ENCODE measurements at regions not wholly inside any gene's neighbourhood (a gene's known extent, or its start where the extent isn't known, plus 50 kb on each side); places are given as distances from the start of the nearest gene placed in this dataset.

GRCh38 chr3:96430079-96430478, 384.3 kb upstream of the EPHA6 start:
- TF ChIP-seq CTCF (IDR thresholded peaks at IDR 0.05; ENCODE audit: low read depth, low read length), result no peak
- no peak overlapping the region for H3K4me3 ChIP-seq (ENCODE audit: low read depth, low read length)
- DNase-seq (ENCODE audit: low read depth, low spot score), result no peak
- peaks cover 9% of the 10 kb centered on the region for H3K9me3 ChIP-seq (ENCODE audit: control insufficient read depth, insufficient read depth, low read length)
- ChIA-PET CTCF (no interaction called here), POLR2A (no interaction called here)
- H3K27ac ChIP-seq (ENCODE audit: low read depth, low read length), result no peak overlapping the region
- no peaks in the 10 kb centered on the region for H3K27me3 ChIP-seq (ENCODE audit: control insufficient read depth, insufficient read depth, low read length)

GRCh38 chr3:96434651-96435050, 379.7 kb upstream of the EPHA6 start:
- CTCF ChIA-PET, result interaction anchor here (0.5 kb wide), 1 partner anchor 407 kb away, joined by 3 read pairs; no protein-coding TSS in a partner anchor
- no peak for DNase-seq (ENCODE audit: low read depth, low spot score)

GRCh38 chr3:96449346-96449745, 365.0 kb upstream of the EPHA6 start:
- no peaks in the 10 kb centered on the region for H3K27me3 ChIP-seq (ENCODE audit: control insufficient read depth, insufficient read depth, low read length)
- DNase-seq (ENCODE audit: low read depth, low spot score), result no peak
- H3K27ac ChIP-seq (ENCODE audit: low read depth, low read length), result no peak overlapping the region
- ChIA-PET POLR2A (no interaction called here), CTCF (no interaction called here)
- peaks cover 3% of the 10 kb centered on the region; the same call in 1 of the 2 replicates for H3K9me3 ChIP-seq (ENCODE audit: control insufficient read depth, insufficient read depth, low read length)
- no peak for TF ChIP-seq CTCF (IDR thresholded peaks at IDR 0.05; ENCODE audit: low read depth, low read length)
- no peak overlapping the region for H3K4me3 ChIP-seq (ENCODE audit: low read depth, low read length)

More at GRCh38 chr3:96434651-96435050, 379.7 kb upstream of the EPHA6 start:
- no peak overlapping the region for H3K27ac ChIP-seq (ENCODE audit: low read depth, low read length)
- H3K9me3 ChIP-seq (ENCODE audit: control insufficient read depth, insufficient read depth, low read length), result peaks cover 11% of the 10 kb centered on the region
- POLR2A ChIA-PET, result no interaction called here
- H3K27me3 ChIP-seq (ENCODE audit: control insufficient read depth, insufficient read depth, low read length), result no peaks in the 10 kb centered on the region
- no peak overlapping the region for H3K4me3 ChIP-seq (ENCODE audit: low read depth, low read length)
- no peak for TF ChIP-seq CTCF (IDR thresholded peaks at IDR 0.05; ENCODE audit: low read depth, low read length)

GRCh38 chr3:96449803-96450202, 364.6 kb upstream of the EPHA6 start:
- ChIA-PET CTCF (no interaction called here), POLR2A (no interaction called here)
- Histone ChIP-seq H3K9me3 (ENCODE audit: control insufficient read depth, insufficient read depth, low read length) (peaks cover 3% of the 10 kb centered on the region; the same call in 1 of the 2 replicates), H3K27me3 (ENCODE audit: control insufficient read depth, insufficient read depth, low read length) (no peaks in the 10 kb centered on the region), H3K4me3 (ENCODE audit: low read depth, low read length) (no peak overlapping the region), H3K27ac (ENCODE audit: low read depth, low read length) (no peak overlapping the region)
- TF ChIP-seq CTCF (IDR thresholded peaks at IDR 0.05; ENCODE audit: low read depth, low read length), result no peak
- DNase-seq (ENCODE audit: low read depth, low spot score), result no peak

- POLR2A ChIA-PET, result no interaction called here
- H3K4me3 ChIP-seq (ENCODE audit: low read depth, low read length), result no peak overlapping the region
- no peak for TF ChIP-seq CTCF (IDR thresholded peaks at IDR 0.05; ENCODE audit: low read depth, low read length)
Measured at GRCh38 chr3:96450699-96451098, 363.7 kb upstream of the EPHA6 start.

More at GRCh38 chr3:96450699-96451098, 363.7 kb upstream of the EPHA6 start:
- DNase-seq (ENCODE audit: low read depth, low spot score), result no peak
- H3K9me3 ChIP-seq (ENCODE audit: control insufficient read depth, insufficient read depth, low read length), result peaks cover 3% of the 10 kb centered on the region; the same call in 1 of the 2 replicates
- H3K27ac ChIP-seq (ENCODE audit: low read depth, low read length), result no peak overlapping the region
- no peaks in the 10 kb centered on the region for H3K27me3 ChIP-seq (ENCODE audit: control insufficient read depth, insufficient read depth, low read length)
- CTCF ChIA-PET, result no interaction called here
